Osteocyte (in vitro differentiated cells): ENCODE measurements at regions not wholly inside any gene's neighbourhood (a gene's known extent, or its start where the extent isn't known, plus 50 kb on each side); places are given as distances from the start of the nearest gene placed in this dataset.
"Not testable (repeated sequence)": the region's sequence is repeated elsewhere in the genome, so short reads cannot be mapped to it uniquely, and the experiment has no call there.

Experiments
- DNase-seq: peaks from one replicate; pipeline ENCODE4 v3.0.0; 2021; ENCODE audit warnings: mixed read lengths; ENCODE audit not compliant: unreplicated experiment; ENCODE audit errors: extremely low spot score
- H3K27ac Mint-ChIP-seq: one replicate; pipeline ENCODE4 v1.8.0; 2021; ENCODE audit warnings: mild to moderate bottlenecking, mixed read lengths; ENCODE audit not compliant: unreplicated experiment
- H3K27me3 Mint-ChIP-seq: one replicate; pipeline ENCODE4 v1.8.0; 2021; ENCODE audit warnings: mixed read lengths; ENCODE audit not compliant: unreplicated experiment
- H3K36me3 Mint-ChIP-seq: one replicate; pipeline ENCODE4 v1.8.0; 2021; ENCODE audit warnings: mixed read lengths; ENCODE audit not compliant: unreplicated experiment
- H3K4me1 Mint-ChIP-seq: one replicate; pipeline ENCODE4 v1.8.0; 2021; ENCODE audit warnings: mixed read lengths; ENCODE audit not compliant: unreplicated experiment
- H3K4me3 Mint-ChIP-seq: one replicate; pipeline ENCODE4 v1.8.0; 2021; ENCODE audit warnings: mild to moderate bottlenecking, moderate library complexity, mixed read lengths; ENCODE audit not compliant: unreplicated experiment
- H3K9me3 Mint-ChIP-seq: one replicate; pipeline ENCODE4 v1.8.0; 2021; ENCODE audit warnings: mixed read lengths; ENCODE audit not compliant: unreplicated experiment
- TF ChIP-seq, protein P1 (sequence below): fragments of 200-600 bp; sonication (generic); IDR thresholded peaks from 2 replicates; pipeline ENCODE4 v1.5.0; 2021; ENCODE audit warnings: antibody characterized with exemption, mild to moderate bottlenecking, moderate library complexity

DNA sequence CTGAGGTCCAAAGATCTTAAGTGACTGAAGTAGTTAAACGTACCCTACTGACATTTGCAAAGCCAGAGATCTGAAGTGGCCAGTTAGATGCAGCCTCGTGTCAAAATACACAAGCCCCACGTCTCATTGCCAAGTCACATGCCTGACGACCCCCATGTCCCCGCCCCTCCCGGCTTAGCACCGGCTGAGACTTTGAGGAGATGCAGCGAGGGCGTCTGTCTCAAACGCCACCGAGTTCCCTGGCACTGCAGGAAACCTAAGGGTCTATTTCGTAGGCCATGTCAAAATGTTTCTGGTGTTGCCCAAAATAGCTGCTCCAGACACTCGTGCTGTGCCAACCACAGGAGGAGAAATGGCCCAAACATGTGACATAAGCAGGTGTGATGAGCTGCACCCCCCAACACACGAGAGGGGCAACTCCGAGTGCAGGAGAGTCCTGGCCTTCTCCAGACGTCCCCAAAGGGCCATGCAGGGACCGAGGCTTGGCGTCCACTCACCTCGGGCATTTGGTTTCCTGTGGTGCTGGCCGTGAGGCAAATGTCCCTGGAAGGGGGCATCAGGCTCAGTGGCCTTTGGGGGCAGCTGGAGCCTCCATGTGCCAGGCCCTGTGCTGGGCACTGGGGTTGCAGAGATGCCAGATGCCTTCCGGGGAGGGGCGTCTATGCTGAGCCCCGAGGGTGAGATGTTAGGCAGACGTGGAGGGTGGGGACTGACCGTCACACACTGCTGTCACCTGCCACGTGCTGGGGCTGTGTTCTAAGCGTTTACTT lies 67.0 kb downstream of the MATN1 start:
- no peaks in the 10 kb centered on the region for H3K9me3 Mint-ChIP-seq
- no peaks in the 10 kb centered on the region for H3K36me3 Mint-ChIP-seq
- H3K4me1 Mint-ChIP-seq = no peaks in the 10 kb centered on the region
- H3K27ac Mint-ChIP-seq = no peak overlapping the region
- TF ChIP-seq, protein P1, sequence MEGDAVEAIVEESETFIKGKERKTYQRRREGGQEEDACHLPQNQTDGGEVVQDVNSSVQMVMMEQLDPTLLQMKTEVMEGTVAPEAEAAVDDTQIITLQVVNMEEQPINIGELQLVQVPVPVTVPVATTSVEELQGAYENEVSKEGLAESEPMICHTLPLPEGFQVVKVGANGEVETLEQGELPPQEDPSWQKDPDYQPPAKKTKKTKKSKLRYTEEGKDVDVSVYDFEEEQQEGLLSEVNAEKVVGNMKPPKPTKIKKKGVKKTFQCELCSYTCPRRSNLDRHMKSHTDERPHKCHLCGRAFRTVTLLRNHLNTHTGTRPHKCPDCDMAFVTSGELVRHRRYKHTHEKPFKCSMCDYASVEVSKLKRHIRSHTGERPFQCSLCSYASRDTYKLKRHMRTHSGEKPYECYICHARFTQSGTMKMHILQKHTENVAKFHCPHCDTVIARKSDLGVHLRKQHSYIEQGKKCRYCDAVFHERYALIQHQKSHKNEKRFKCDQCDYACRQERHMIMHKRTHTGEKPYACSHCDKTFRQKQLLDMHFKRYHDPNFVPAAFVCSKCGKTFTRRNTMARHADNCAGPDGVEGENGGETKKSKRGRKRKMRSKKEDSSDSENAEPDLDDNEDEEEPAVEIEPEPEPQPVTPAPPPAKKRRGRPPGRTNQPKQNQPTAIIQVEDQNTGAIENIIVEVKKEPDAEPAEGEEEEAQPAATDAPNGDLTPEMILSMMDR = no peak
- DNase-seq = no peak
- H3K27me3 Mint-ChIP-seq = peaks cover 7% of the 10 kb centered on the region
- no peak overlapping the region for H3K4me3 Mint-ChIP-seq

DNA sequence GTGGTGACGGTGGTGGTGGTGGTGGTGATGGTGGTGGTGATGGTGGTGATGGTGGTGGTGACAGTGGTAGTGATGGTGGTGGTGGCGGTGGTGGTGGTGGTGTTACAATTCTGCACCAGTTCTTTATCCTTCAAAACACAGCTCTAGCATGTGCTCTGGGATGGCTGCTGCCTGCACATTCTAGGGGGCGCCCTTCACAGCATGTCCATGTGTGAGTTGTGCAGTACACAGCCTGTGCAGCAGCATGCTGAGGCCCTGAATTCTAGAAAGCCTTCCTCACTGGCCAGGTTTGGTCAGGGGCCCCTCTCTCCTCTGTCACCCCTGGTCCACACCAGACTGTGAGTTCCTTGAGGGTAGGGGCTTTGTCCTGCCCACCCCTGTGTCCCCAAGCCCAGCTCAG lies 67.7 kb downstream of the MATN1 start:
- Mint-ChIP-seq H3K4me3 (no peak overlapping the region), H3K4me1 (no peaks in the 10 kb centered on the region), H3K36me3 (no peaks in the 10 kb centered on the region), H3K9me3 (no peaks in the 10 kb centered on the region), H3K27ac (no peak overlapping the region), H3K27me3 (peaks cover 10% of the 10 kb centered on the region)
- TF ChIP-seq, protein P1 = no peak
- no peak for DNase-seq

DNA sequence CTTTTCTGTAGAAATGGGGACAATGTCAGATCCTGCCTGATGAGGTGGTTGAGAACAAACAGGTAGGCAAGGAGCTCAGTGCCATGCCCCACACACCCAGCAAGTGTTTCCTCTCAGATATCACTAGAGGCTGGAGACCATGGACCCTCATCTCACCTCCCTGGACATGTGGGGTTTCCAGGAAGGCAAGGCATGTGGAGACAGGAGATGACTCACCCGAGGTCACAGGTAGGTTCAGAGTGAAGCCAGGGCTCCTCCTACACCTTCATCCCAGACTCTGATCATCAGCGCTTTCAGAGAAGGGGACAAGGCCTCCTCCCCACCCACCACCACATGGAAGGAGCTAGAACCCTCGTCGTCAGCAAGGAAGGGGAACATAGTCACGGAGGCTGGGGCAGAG lies 69.2 kb downstream of the MATN1 start:
- DNase-seq = no peak
- Mint-ChIP-seq H3K36me3 (no peaks in the 10 kb centered on the region), H3K9me3 (no peaks in the 10 kb centered on the region), H3K4me3 (no peak overlapping the region), H3K4me1 (no peaks in the 10 kb centered on the region), H3K27me3 (peaks cover 12% of the 10 kb centered on the region), H3K27ac (no peak overlapping the region)
- TF ChIP-seq, protein P1 = no peak

DNA sequence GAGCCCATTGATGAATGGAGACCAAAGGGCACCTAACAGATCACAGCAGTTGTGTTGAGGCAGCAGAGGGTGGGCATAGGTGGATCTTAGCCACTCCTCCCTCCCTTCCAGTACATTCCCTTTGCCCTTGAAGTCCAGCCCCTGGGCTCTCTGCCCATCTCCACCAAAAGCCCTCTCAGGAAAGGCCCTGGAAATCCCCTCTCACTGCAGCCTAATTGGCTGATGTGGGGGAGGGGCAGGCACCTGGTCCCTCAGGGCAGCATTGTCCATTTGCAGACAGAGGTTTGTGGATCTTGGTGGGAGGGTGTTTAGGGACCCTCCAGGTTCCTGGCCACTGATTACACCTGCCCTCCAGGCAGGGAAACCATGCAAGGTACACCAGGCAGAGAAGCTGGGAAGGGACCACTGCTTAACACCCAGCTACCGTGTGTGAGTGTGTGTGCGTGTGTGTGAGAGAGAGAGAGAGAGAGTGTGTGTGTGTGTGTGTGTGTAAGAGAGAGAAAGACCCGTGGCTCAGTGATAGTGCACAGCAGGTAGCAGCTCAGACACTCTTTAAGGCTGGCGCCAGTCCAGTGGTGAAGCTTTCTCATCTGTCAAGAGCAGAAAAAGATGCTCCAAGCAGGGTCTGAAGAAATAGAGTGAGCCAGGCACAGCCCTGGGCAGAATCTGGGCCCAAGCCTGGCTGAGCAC lies 71.1 kb downstream of the MATN1 start:
- Mint-ChIP-seq H3K36me3 (no peaks in the 10 kb centered on the region), H3K4me1 (no peaks in the 10 kb centered on the region), H3K9me3 (no peaks in the 10 kb centered on the region), H3K4me3 (no peak overlapping the region), H3K27me3 (peaks cover 15% of the 10 kb centered on the region), H3K27ac (no peak overlapping the region)
- DNase-seq = no peak
- TF ChIP-seq, protein P1 = no peak

DNA sequence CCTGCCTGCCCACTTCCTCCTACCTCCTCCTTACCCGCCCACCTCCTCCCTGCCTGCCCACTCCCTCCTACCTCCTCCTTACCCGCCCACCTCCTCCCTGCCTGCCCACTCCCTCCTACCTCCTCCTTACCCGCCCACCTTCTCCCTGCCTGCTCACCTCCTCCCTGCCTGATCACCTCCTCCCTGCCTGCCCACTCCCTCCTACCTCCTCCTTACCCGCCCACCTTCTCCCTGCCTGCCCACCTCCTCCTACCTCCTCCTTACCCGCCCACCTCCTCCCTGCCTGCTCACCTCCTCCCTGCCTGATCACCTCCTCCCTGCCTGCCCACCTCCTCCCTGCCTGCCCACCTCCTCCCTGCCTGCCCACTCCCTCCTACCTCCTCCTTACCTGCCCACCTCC lies 72.0 kb downstream of the MATN1 start:
- H3K36me3 Mint-ChIP-seq = not testable (repeated sequence)

More for the DNA sequence above, 72.0 kb downstream of the MATN1 start:
- H3K27me3 Mint-ChIP-seq = peaks cover 15% of the 10 kb centered on the region
- H3K9me3 Mint-ChIP-seq, H3K4me1 Mint-ChIP-seq, DNase-seq, H3K4me3 Mint-ChIP-seq, H3K27ac Mint-ChIP-seq: not testable (repeated sequence)
